B cell (primary cell): ENCODE measurements at regions not wholly inside any gene's neighbourhood (a gene's known extent, or its start where the extent isn't known, plus 50 kb on each side); places are given as distances from the start of the nearest gene placed in this dataset.

Experiments used
- EZH2 ChIP-seq: IDR thresholded peaks from 2 replicates; pipeline ENCODE4 v1.6.1; 2012; ENCODE audit warnings: borderline replicate concordance, low read depth, mild to moderate bottlenecking, moderate library complexity, low read length; ENCODE audit not compliant: insufficient read depth, poor library complexity, severe bottlenecking
- TF ChIP-seq, protein P1 (sequence below): fragments of 200-600 bp; IDR thresholded peaks from one replicate; pipeline ENCODE4 v1.8.0; 2022; ENCODE audit warnings: antibody characterized with exemption, mild to moderate bottlenecking

DNA sequence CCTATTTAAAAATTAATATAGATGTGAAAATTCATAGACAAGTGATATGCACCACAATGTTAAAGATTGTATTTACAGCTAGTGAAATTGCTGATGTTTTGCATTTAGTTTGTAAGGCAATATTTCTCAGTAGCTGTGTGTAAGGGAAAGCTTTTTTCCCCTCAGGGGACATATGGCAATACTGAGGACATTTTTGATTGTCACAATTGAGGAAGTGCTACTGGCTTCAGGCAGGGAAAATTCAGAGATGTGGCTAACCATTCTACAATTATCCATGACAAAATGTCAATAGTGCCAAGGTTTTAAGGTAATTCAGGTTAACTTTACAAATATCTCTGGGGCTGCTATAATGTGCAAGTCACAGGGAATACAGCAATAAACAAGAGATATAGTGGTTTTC lies 66.1 kb upstream of the IL15 start:
- TF ChIP-seq, protein P1, sequence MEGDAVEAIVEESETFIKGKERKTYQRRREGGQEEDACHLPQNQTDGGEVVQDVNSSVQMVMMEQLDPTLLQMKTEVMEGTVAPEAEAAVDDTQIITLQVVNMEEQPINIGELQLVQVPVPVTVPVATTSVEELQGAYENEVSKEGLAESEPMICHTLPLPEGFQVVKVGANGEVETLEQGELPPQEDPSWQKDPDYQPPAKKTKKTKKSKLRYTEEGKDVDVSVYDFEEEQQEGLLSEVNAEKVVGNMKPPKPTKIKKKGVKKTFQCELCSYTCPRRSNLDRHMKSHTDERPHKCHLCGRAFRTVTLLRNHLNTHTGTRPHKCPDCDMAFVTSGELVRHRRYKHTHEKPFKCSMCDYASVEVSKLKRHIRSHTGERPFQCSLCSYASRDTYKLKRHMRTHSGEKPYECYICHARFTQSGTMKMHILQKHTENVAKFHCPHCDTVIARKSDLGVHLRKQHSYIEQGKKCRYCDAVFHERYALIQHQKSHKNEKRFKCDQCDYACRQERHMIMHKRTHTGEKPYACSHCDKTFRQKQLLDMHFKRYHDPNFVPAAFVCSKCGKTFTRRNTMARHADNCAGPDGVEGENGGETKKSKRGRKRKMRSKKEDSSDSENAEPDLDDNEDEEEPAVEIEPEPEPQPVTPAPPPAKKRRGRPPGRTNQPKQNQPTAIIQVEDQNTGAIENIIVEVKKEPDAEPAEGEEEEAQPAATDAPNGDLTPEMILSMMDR = no peak
- no peak for TF ChIP-seq EZH2
